ENCODE measurements at regions not wholly inside any gene's neighbourhood (a gene's known extent, or its start where the extent isn't known, plus 50 kb on each side); places are given as distances from the start of the nearest gene placed in this dataset.
A peak's percentile ranks its signal among the peaks of the same experiment; 100 is the strongest.

DNA sequence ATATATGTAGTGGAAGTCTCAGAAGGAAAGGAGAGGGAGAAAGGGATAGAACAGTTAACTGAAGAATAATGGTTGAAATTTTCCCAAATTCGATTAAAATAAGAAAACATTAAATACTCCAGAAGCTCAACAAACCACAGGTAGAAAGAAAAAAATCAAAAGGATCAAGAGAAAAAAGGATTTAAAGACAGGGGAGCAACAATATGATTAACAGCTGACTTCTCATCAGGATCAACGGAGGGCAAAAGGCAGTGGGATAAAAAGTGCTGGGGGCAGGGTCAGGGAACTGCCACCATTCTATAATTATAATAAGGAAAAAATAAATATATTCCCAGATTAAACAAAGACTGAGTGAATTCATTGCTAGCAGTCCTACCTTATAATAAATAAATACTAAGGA, 55.3 kb downstream of the CDKN2C start:
- POLR2A ChIA-PET, result no interaction called here
- no peak for DNase-seq (ENCODE audit: extremely low spot score)
- TF ChIP-seq, protein P1, sequence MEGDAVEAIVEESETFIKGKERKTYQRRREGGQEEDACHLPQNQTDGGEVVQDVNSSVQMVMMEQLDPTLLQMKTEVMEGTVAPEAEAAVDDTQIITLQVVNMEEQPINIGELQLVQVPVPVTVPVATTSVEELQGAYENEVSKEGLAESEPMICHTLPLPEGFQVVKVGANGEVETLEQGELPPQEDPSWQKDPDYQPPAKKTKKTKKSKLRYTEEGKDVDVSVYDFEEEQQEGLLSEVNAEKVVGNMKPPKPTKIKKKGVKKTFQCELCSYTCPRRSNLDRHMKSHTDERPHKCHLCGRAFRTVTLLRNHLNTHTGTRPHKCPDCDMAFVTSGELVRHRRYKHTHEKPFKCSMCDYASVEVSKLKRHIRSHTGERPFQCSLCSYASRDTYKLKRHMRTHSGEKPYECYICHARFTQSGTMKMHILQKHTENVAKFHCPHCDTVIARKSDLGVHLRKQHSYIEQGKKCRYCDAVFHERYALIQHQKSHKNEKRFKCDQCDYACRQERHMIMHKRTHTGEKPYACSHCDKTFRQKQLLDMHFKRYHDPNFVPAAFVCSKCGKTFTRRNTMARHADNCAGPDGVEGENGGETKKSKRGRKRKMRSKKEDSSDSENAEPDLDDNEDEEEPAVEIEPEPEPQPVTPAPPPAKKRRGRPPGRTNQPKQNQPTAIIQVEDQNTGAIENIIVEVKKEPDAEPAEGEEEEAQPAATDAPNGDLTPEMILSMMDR (IDR thresholded peaks at IDR 0.05; ENCODE audit: control extremely low read depth, extremely low read depth, low read depth, missing control alignments), result no peak
- CTCF ChIA-PET, result interaction anchor here (1.3 kb wide), 1 partner anchor 9 kb away, joined by 4 read pairs; no protein-coding TSS in a partner anchor

DNA sequence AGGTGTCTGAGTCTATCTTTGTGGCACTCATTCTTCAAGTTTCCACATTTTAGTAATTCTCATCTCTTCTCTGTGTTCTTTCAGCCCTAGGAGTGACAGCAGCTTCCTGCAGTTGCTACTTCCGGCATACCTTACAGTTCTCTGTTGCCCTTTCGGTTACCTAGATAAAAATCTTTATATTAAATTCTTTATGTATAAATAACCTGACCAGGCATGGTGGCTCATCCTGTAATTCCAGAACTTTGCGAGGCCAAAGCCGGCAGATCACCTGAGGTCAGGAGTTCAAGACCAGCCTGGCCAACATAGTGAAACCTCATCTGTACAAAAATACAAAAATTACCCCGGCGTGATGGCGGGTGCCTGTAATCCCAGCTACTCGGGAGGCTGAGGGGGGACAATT, 62.9 kb downstream of the CDKN2C start:
- DNase-seq (ENCODE audit: extremely low spot score), result no peak
- POLR2A ChIA-PET, result no interaction called here
- TF ChIP-seq, protein P1 (IDR thresholded peaks at IDR 0.05; ENCODE audit: control extremely low read depth, extremely low read depth, low read depth, missing control alignments), result no peak
- CTCF ChIA-PET, result no interaction called here

DNA sequence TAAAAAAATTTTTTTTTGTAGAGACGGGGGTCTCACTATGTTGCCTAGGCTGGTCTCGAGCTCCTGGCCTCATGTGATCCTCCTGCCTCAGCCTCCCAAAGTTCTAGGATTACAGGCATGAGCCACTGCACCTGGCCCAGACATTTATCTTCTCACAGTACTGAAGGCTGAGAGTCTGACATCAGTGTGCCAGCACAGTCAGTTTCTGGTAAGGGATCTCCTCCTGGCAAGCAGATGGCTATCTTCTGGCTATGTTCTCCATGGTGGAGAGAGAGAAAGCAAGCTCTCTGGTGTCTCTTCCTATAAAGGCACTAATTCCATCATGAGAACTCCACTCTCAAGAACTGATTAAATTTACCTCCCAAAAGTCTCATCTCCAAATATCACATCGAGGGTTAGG, 57.8 kb upstream of the C1orf185 start:
- POLR2A ChIA-PET, result no interaction called here
- CTCF ChIA-PET, result interaction anchor here (0.7 to 1.7 kb wide), 4 partner anchors 19 to 171 kb away, joined by 3 to 6 read pairs (median 4); no protein-coding TSS in a partner anchor
- no peak for DNase-seq (ENCODE audit: extremely low spot score)
- TF ChIP-seq, protein P1 (IDR thresholded peaks at IDR 0.05; ENCODE audit: control extremely low read depth, extremely low read depth, low read depth, missing control alignments), result no peak

DNA sequence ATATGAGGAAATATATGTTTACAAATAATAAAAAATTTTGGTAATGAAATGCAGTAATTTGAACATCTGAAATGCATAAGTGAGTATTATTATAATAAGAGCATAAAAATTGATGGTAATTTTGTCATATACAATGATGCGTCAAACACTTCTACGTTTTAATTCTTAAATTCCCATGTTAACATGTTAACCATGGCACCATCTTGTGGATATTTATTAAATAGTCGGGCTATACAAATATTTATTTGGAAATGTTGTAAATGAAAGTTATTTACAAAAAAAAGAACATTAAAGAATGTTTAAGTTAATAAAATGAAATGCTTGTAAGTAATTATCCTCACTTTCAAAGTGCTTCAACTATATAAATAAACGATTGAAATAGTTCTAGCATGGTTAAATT, 57.2 kb upstream of the C1orf185 start:
- no peak for DNase-seq (ENCODE audit: extremely low spot score)
- CTCF ChIA-PET, result interaction anchor here (1.2 kb wide), 1 partner anchor 172 kb away, joined by 5 read pairs; no protein-coding TSS in a partner anchor
- POLR2A ChIA-PET, result no interaction called here
- TF ChIP-seq, protein P1 (IDR thresholded peaks at IDR 0.05; ENCODE audit: control extremely low read depth, extremely low read depth, low read depth, missing control alignments), result peak; percentile 12

DNA sequence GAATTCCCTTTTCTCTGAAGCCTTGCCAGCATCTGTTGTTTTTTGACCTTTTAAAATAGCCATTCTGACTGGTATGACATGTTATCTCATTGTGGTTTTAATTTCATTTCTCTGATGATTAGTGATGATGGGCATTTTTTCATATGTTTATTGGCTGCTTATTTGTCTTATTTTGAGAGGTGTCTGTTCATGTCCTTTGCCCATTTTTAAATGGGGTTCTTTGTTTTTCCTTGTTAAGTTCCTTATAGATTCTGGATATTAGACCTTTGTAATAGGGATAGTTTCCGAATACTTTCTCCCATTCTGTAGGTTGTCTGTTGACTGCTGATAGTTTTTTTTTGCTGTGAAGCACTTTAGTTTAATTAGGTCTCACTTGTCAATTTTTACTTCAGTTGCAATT, 54.0 kb upstream of the C1orf185 start:
- no peak for DNase-seq (ENCODE audit: extremely low spot score)
- ChIA-PET CTCF (no interaction called here), POLR2A (no interaction called here)
- TF ChIP-seq, protein P1 (IDR thresholded peaks at IDR 0.05; ENCODE audit: control extremely low read depth, extremely low read depth, low read depth, missing control alignments), result no peak

DNA sequence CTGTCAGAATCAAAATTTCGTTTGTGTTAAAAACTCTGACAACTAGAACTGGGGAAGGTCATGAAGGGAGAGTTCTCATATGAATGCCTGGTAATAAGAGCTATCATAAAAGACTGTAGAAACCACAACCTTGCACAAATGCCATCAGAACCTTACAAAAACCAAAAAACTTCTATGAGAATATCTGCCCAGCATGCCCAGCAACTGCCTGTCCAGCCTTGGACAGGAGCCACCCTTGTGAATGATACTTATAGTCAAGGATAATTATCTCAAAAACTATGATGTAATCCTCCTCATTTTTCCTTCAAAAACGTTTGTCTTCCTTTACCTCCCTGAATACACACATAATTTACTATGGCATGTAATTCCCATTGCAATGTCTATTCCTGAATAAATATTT, 53.4 kb upstream of the C1orf185 start:
- no peak for DNase-seq (ENCODE audit: extremely low spot score)
- TF ChIP-seq, protein P1 (IDR thresholded peaks at IDR 0.05; ENCODE audit: control extremely low read depth, extremely low read depth, low read depth, missing control alignments), result no peak
- ChIA-PET POLR2A (no interaction called here), CTCF (no interaction called here)
